IPS-20b (cell line): ENCODE measurements at regions not wholly inside any gene's neighbourhood (a gene's known extent, or its start where the extent isn't known, plus 50 kb on each side); places are given as distances from the start of the nearest gene placed in this dataset.
"Not testable (repeated sequence)": the region's sequence is repeated elsewhere in the genome, so short reads cannot be mapped to it uniquely, and the experiment has no call there.

Source experiments
- H3K27ac ChIP-seq: one replicate; pipeline ENCODE4 v1.5.1; 2013; ENCODE audit warnings: low read length
- H3K27me3 ChIP-seq: 2 replicates; pipeline ENCODE4 v1.6.1; 2013; ENCODE audit warnings: mild to moderate bottlenecking, low read length, inconsistent platforms; ENCODE audit not compliant: insufficient read depth
- H3K36me3 ChIP-seq: 2 replicates; pipeline ENCODE4 v1.6.1; 2013; ENCODE audit warnings: low read depth, mild to moderate bottlenecking, inconsistent platforms, low read length, moderate library complexity; ENCODE audit not compliant: insufficient read depth
- H3K4me1 ChIP-seq: 2 replicates; pipeline ENCODE4 v1.6.1; 2013; ENCODE audit warnings: mild to moderate bottlenecking, control low read depth, inconsistent platforms, low read length, moderate library complexity; ENCODE audit not compliant: insufficient read depth
- H3K4me3 ChIP-seq: 2 replicates; pipeline ENCODE4 v1.5.1; 2013; ENCODE audit warnings: mild to moderate bottlenecking, low read length, inconsistent platforms
- H3K9ac ChIP-seq: 2 replicates; pipeline ENCODE4 v1.6.1; 2013; ENCODE audit warnings: low read depth, mild to moderate bottlenecking, inconsistent platforms, low read length, moderate library complexity
- H3K9me3 ChIP-seq: 2 replicates; pipeline ENCODE4 v1.6.1; 2013; ENCODE audit warnings: mild to moderate bottlenecking, low read depth, low read length, inconsistent platforms; ENCODE audit not compliant: insufficient read depth

DNA sequence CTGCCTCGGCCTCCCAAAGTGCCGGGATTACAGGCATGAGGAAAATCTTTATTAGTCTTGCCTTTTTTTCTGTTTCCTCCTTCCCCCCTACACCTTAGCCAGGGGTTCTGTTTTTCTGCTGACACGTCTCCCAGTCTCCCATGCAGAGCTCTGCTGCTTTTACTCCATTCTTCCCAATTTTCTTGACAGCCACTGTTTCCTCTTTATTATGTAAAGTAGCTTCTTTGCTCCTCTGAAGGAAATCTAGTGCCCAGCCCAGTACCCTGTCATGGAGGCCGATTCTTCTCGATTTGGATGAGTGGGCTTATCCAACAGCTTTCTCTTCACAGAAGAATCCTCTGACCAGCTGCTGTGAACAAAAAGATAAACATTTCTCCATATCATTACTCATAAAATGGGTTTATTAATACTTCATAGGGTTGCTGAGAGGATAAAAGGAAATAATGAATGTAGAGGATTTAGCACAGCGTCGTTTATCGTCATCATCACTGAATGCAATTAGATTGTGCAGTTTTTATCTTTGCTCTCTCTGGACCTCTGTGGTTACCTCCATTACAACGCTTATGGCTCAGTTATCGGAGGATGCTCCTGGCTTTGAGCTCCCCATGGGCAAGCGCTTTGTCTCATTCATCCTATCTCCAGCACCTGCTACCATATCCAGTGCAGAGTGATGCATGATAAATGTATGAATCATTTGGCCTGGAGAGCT is 375.6 kb upstream of the C11orf87 start:
- Histone ChIP-seq H3K9ac (no peak overlapping the region), H3K27ac (no peak overlapping the region), H3K27me3 (no peaks in the 10 kb centered on the region), H3K36me3 (no peaks in the 10 kb centered on the region), H3K9me3 (no peaks in the 10 kb centered on the region), H3K4me3 (no peak overlapping the region), H3K4me1 (0 out of 2 replicates have a peak, but pooled peaks cover 7% of the 10 kb centered on the region)

DNA sequence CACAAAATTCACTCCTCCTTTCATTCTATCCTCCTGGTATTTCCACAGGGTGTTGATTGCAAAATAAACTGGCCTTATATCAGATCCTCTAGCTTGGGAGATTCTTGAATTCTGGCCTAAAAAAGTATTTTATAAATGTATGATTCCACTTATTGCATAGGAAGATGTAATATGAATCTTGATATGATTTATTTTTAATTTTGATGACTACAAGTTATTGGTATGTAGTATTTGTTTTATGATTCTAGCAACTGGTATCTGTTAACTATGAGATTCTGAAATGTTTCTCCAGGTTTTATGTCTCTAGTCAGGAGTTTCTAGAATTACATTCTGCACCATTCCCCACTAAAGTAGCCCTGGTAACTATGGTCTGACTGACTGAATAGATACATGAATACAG is 373.9 kb upstream of the C11orf87 start:
- no peaks in the 10 kb centered on the region for H3K27me3 ChIP-seq
- no peak overlapping the region for H3K27ac ChIP-seq
- no peaks in the 10 kb centered on the region for H3K36me3 ChIP-seq
- H3K9me3 ChIP-seq = no peaks in the 10 kb centered on the region
- H3K4me1 ChIP-seq = 0 out of 2 replicates have a peak, but pooled peaks cover 7% of the 10 kb centered on the region
- no peak overlapping the region for H3K9ac ChIP-seq
- H3K4me3 ChIP-seq = no peak overlapping the region

DNA sequence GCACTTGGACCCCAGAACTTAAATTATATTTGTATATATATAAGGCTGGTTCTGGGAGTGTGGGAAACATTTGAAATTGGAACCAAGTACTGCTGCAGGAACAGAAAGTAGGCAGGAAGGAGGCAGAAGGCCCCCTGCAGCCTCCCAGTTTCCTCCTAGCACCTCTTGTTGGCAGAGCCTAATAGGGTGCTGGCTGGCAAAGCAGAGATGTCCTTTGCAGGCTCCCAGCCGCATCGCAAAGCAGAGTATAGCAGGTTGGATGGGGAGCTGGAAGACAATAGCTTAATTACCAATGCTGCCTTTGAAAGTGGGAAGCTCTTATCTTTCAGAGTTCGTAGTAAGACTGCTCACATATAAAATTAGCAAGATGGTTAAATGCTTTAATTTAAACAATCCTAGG is 370.8 kb upstream of the C11orf87 start:
- Histone ChIP-seq H3K4me3 (no peak overlapping the region), H3K9me3 (no peaks in the 10 kb centered on the region), H3K27me3 (no peaks in the 10 kb centered on the region), H3K9ac (no peak overlapping the region), H3K27ac (no peak overlapping the region), H3K36me3 (no peaks in the 10 kb centered on the region), H3K4me1 (no peaks in the 10 kb centered on the region)

DNA sequence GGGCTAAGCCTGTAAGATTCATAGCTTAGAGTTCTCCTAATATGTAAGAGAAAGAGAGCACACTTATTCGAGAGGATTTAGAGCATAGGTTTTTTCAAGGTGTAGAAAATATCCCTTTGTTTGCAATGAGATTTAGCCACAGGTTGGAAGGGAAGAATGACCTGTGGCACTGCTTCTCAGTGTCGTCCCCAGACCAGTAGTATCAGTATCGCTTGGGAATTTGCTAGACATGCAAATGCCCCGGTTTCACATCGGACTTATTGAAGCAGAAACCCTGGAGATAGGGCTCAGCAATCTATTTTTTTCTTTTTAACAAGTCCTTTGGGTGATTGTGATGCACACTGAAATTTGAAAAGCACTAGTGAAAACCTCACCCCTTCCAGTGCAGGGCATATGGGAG is 362.6 kb upstream of the C11orf87 start:
- Histone ChIP-seq H3K4me3 (no peak overlapping the region), H3K27me3 (peaks cover 33% of the 10 kb centered on the region), H3K27ac (no peak overlapping the region), H3K9me3 (no peaks in the 10 kb centered on the region), H3K4me1 (0 out of 2 replicates have a peak, but pooled peaks cover 8% of the 10 kb centered on the region), H3K9ac (no peak overlapping the region), H3K36me3 (no peaks in the 10 kb centered on the region)

DNA sequence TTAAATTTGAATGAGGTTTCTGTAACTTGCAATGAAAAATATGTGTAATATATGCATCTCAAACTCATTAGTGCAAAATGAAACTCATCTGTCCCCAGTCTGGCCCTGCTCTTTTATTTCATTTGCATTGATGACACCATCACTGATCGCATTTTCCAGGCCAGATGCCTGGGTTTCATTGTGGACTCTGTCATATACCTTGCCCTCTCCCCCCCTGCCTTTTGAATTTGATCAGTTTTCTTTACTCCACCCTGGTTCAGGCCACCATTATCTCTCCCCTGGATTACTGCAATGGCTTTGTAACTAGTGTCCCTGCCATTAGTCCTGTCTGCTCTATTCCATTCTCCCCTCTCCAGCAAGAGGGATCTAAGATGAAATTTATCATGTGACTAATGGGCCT is 360.6 kb upstream of the C11orf87 start:
- Histone ChIP-seq H3K9ac (no peak overlapping the region), H3K27ac (no peak overlapping the region), H3K36me3 (no peaks in the 10 kb centered on the region), H3K27me3 (peaks cover 33% of the 10 kb centered on the region), H3K4me3 (no peak overlapping the region), H3K9me3 (no peaks in the 10 kb centered on the region), H3K4me1 (0 out of 2 replicates have a peak, but pooled peaks cover 8% of the 10 kb centered on the region)

DNA sequence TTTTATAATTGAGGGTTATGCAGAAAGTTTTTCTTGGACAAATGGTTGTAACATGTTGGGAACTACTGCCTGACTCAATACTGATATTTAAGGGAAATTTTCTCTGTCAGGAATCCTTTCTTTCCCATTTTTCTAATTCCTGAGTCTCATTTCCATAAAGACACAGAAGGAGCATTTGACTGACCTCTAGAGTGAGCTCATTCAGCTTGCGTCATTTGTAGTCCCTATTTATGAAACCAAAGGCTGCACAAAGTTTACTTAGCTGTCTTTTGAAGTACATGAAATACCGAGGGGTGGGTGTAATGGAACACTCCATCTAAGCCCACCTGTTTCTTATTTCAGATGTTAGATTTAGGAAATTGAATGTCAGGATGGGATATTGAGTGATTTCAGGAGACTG is 359.5 kb upstream of the C11orf87 start:
- Histone ChIP-seq H3K4me1 (0 out of 2 replicates have a peak, but pooled peaks cover 8% of the 10 kb centered on the region), H3K36me3 (no peaks in the 10 kb centered on the region), H3K4me3 (no peak overlapping the region), H3K9ac (no peak overlapping the region), H3K27ac (no peak overlapping the region), H3K27me3 (peaks cover 24% of the 10 kb centered on the region), H3K9me3 (no peaks in the 10 kb centered on the region)

DNA sequence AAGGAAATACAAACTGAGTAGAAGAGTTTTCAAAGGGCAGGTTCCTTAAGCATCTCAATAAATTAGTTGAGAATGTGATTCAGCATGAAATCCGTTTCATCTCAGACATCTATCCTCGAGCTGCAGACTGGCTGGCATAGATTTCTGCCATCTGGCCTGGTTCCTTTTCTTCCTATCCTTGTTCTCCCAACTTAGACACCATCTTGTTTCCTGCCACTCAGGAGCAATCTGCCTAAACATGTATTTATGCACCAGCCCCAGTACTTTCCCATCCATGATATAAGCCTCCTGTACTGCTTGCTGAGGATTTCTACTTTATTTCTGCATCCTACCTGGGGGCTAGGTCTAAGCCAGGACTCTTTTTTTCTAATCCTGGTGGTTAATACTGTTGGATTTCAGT is 359.1 kb upstream of the C11orf87 start:
- no peaks in the 10 kb centered on the region for H3K36me3 ChIP-seq
- no peak overlapping the region for H3K27ac ChIP-seq

DNA sequence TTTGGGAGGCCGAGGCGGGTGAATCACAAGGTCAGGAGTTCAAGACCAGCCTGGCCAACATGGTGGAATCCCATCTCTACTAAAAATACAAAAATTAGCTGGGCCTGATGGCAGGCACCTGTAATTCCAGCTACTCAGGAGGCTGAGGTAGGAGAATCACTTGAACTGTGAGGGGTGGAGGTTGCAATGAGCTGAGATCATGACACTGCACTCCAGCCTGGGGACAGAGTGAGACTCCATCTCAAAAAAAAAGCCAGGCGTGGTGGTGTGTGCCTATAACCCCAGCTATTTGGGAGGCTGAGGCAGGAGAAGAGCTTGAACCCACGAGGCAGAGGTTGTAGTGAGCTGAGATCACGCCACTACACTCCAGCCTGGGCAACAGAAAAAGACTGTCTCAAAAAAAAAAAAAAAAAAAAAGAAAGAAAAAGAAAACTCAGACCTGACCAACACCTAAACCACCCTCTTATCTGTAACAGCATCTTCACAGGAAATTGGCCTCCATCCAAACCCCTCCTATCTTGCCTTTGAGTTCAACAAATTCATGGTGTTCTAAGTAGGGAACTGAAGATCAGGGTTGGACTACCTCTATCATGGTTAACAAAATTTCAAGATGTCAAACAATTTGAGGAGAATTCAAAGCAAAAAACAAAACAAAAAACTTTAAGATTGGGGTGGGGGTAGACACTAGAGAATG is 357.2 kb upstream of the C11orf87 start:
- not testable (repeated sequence) for H3K4me1 ChIP-seq, H3K9me3 ChIP-seq, H3K27ac ChIP-seq, H3K9ac ChIP-seq, H3K27me3 ChIP-seq, H3K4me3 ChIP-seq, H3K36me3 ChIP-seq

More for the DNA sequence above, 359.1 kb upstream of the C11orf87 start:
- Histone ChIP-seq H3K4me1 (0 out of 2 replicates have a peak, but pooled peaks cover 8% of the 10 kb centered on the region), H3K9ac (no peak overlapping the region), H3K4me3 (no peak overlapping the region), H3K27me3 (peaks cover 20% of the 10 kb centered on the region), H3K9me3 (no peaks in the 10 kb centered on the region)

DNA sequence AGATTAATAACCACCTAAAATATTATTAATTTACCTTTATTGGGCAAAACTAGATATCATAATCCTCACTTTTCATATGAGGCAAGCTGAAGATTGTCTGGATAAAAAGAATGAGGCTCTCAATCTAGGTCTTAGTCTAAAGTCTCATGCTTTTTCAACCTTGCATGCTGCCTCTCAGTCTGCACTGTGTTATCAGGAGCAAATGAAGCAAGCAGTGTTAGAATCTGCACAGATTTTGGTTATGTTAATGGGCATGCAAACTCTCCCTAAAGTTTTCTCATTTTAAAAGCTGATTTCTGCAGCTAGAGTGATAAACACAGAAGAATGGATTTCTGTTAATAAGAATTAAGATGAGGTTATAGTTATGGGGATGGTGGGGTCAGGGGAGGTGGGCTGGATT is 350.7 kb upstream of the C11orf87 start:
- no peaks in the 10 kb centered on the region for H3K9me3 ChIP-seq
- no peaks in the 10 kb centered on the region for H3K27me3 ChIP-seq
- H3K9ac ChIP-seq = no peak overlapping the region
- no peaks in the 10 kb centered on the region for H3K4me1 ChIP-seq
- no peak overlapping the region for H3K4me3 ChIP-seq
- H3K36me3 ChIP-seq = no peaks in the 10 kb centered on the region
- H3K27ac ChIP-seq = no peak overlapping the region

DNA sequence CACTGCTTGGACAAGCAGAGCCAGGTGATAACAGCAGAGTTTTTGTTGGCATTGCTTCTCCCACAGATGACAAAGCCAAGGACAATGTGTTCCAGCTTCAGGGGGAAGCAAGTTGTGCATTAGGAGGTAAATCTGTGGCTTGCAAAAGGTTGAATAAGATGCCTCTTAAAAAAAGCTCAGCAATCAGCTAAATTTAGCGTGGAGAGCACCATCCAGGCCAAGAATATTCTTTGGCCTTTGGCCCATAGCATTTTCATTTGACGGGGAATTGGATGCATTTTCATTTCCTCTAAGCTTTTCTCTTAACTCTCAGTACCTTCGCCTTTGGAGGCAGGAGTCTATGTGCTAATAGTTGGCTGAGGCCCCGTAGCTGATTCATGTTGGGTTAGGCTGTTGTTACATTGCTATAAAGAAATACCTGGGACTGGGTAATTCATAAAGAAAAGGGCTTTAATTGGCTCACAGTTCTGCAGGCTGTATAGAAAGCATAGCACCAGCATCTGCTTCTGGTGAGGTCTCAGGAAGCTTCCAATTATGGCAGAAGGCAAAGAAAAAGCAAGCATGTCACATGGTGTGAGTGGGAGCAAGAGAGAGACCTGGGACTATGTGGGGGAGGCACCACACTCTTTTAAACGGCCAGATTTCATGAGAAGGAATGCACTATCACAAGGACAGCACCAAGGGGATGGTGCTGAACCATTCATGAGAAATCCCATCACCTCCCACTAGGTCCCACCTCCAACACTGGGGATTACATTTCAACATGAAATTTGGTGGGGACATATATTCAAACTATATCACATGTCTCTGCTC is 350.1 kb upstream of the C11orf87 start:
- no peaks in the 10 kb centered on the region for H3K27me3 ChIP-seq
- no peaks in the 10 kb centered on the region for H3K9me3 ChIP-seq
- H3K27ac ChIP-seq = no peak overlapping the region
- no peak overlapping the region for H3K9ac ChIP-seq
- no peaks in the 10 kb centered on the region for H3K4me1 ChIP-seq
- H3K4me3 ChIP-seq = no peak overlapping the region
- no peaks in the 10 kb centered on the region for H3K36me3 ChIP-seq

DNA sequence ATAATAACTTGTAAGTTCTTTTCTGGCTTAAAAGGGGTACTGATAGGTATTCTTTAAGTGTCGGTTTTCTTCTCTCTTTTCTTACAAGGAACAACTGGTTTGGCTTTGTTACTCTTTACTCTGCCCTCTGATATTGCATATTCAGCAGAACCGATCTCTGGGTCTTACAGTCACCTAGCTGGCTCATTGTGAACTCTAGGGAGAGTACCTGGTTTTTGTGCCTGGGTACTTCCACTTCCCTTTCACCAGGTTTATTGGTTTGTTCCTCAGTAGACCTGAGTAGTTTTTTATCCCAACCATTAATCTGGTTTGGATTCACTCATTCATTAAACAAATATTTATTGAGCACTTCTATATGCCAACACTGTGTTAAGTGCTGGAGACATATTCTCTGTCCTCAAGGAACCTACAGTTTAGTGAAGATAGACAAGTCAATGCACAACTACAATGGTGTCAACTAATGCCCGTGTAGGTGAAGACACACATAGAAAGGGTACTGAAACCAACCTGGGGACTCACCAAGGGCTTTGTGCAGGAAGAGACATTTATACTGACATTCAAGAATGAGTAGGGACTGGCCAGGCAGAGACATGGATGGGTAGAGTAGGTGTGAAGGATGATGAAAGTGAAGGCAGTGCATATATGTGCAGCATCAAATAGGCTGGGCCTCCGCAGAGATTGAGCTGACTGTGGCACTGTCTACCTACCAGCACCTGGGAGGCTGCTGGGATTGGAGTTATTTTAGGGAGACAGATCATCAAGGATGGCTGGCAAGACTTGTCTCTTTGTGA is 348.8 kb upstream of the C11orf87 start:
- Histone ChIP-seq H3K27me3 (no peaks in the 10 kb centered on the region), H3K4me1 (no peaks in the 10 kb centered on the region), H3K36me3 (no peaks in the 10 kb centered on the region), H3K27ac (no peak overlapping the region), H3K9ac (no peak overlapping the region), H3K4me3 (no peak overlapping the region), H3K9me3 (no peaks in the 10 kb centered on the region)
